T47D (cell line): ENCODE measurements at regions not wholly inside any gene's neighbourhood (a gene's known extent, or its start where the extent isn't known, plus 50 kb on each side); places are given as distances from the start of the nearest gene placed in this dataset.
"Not testable (repeated sequence)": the region's sequence is repeated elsewhere in the genome, so short reads cannot be mapped to it uniquely, and the experiment has no call there.

Source experiments
- DNase-seq, 2 experiments: peaks; one replicate each; pipeline versions ENCODE4 v3.0.0 to v3.0.0-alpha.2; 2011 to 2012; ENCODE audit warnings: low read depth in 1 of 2, low spot score in 1 of 2
- JUND ChIP-seq: IDR thresholded peaks from 2 replicates; pipeline ENCODE4 v1.6.1; 2012; ENCODE audit warnings: low read depth
- in situ Hi-C: cut with HindIII; loops from 2 replicates; pipeline ENCODE4 v1.10.0; 2016; ENCODE audit warnings: low sequenced_read_pairs, low pct_unique_long_range_greater_than_20kb

GRCh38 chr2:37793004-37793403 is 121.6 kb upstream of the CDC42EP3 start:
- in situ Hi-C loops, result no loop called here
- TF ChIP-seq JUND, result no peak
- no peak for DNase-seq

GRCh38 chr2:37794717-37795116 is 123.3 kb upstream of the CDC42EP3 start:
- TF ChIP-seq JUND, result no peak
- in situ Hi-C loops, result no loop called here
- DNase-seq, result no peak

GRCh38 chr2:37795456-37795855 is 124.0 kb upstream of the CDC42EP3 start:
- in situ Hi-C loops, result no loop called here
- no peak for DNase-seq
- no peak for TF ChIP-seq JUND

GRCh38 chr2:37795938-37796337 is 124.5 kb upstream of the CDC42EP3 start:
- in situ Hi-C loops, result no loop called here
- TF ChIP-seq JUND, result peak; percentile 64
- DNase-seq, result peak in 1 of 2 experiments; percentile 57

GRCh38 chr2:37796481-37796880 is 125.0 kb upstream of the CDC42EP3 start:
- in situ Hi-C loops, result no loop called here
- TF ChIP-seq JUND, result no peak

GRCh38 chr2:37797081-37797480 is 125.6 kb upstream of the CDC42EP3 start:
- TF ChIP-seq JUND, result no peak
- DNase-seq, result no peak
- in situ Hi-C loops, result no loop called here

More at GRCh38 chr2:37796481-37796880, 125.0 kb upstream of the CDC42EP3 start:
- no peak for DNase-seq

GRCh38 chr2:37798315-37799005 is 126.6 kb upstream of the RMDN2 start:
- peak in 1 of 2 experiments; percentile 53 for DNase-seq
- in situ Hi-C loops, result no loop called here
- 0 out of 2 replicates have a peak, but pooled peaks have one; percentile 23 for TF ChIP-seq JUND

- no peak for TF ChIP-seq JUND
- no peak for DNase-seq
- in situ Hi-C loops, result no loop called here
Observed at GRCh38 chr2:37800176-37800858, 124.8 kb upstream of the RMDN2 start.

GRCh38 chr2:37802211-37802752 is 122.8 kb upstream of the RMDN2 start:
- peak in 1 of 2 experiments; percentile 65 for DNase-seq
- in situ Hi-C loops, result no loop called here
- TF ChIP-seq JUND, result no peak

GRCh38 chr2:37802899-37803379 is 122.1 kb upstream of the RMDN2 start:
- TF ChIP-seq JUND, result peak; percentile 85

GRCh38 chr2:37806004-37806403 is 119.1 kb upstream of the RMDN2 start:
- in situ Hi-C loops, DNase-seq: not testable (repeated sequence)

More at GRCh38 chr2:37802899-37803379, 122.1 kb upstream of the RMDN2 start:
- in situ Hi-C loops, result no loop called here
- DNase-seq, result peak; percentile 14 to 80

- DNase-seq, result peak in 1 of 2 experiments; percentile 47
- in situ Hi-C loops, result no loop called here
Observed at GRCh38 chr2:37809525-37809924, 115.6 kb upstream of the RMDN2 start.

More at GRCh38 chr2:37809525-37809924, 115.6 kb upstream of the RMDN2 start:
- TF ChIP-seq JUND, result no peak
